GM23248 (cell line): ENCODE measurements at regions not wholly inside any gene's neighbourhood (a gene's known extent, or its start where the extent isn't known, plus 50 kb on each side); places are given as distances from the start of the nearest gene placed in this dataset.

Source experiments
- EZH2 ChIP-seq: fragments of 200-600 bp; sonication (generic); IDR thresholded peaks from 2 replicates; pipeline ENCODE4 v1.6.1; 2018; ENCODE audit warnings: antibody characterized with exemption, mild to moderate bottlenecking; ENCODE audit not compliant: insufficient read depth, poor library complexity, severe bottlenecking
- EZH2phosphoT487 ChIP-seq: fragments of 200-600 bp; sonication (generic); IDR thresholded peaks from 2 replicates; pipeline ENCODE4 v1.6.1; 2018; ENCODE audit warnings: antibody characterized with exemption, moderate library complexity, mild to moderate bottlenecking, low read depth; ENCODE audit not compliant: insufficient read depth

- TF ChIP-seq EZH2 (no peak), EZH2phosphoT487 (no peak)
Observed at GRCh38 chr6:99868074-99868702, 125.8 kb downstream of the MCHR2 start.
